Esophagus squamous epithelium (tissue), 4 donors: ENCODE measurements at regions not wholly inside any gene's neighbourhood (a gene's known extent, or its start where the extent isn't known, plus 50 kb on each side); places are given as distances from the start of the nearest gene placed in this dataset.

Experiments used
- CTCF ChIP-seq, 6 experiments: fragments of 450-650 bp in 4 of 6; fragments of 200-600 bp in 2 of 6; sonication (generic) in 2 of 6; IDR thresholded peaks; one replicate each; pipeline ENCODE4 v1.5.1; 2016 to 2019; ENCODE audit warnings: antibody characterized with exemption in 6 of 6, mild to moderate bottlenecking in 4 of 6, moderate library complexity in 4 of 6
- POLR2A ChIP-seq, 4 donors: fragments of 450-650 bp; IDR thresholded peaks; one replicate each; pipeline ENCODE4 v1.6.1; 2017; ENCODE audit warnings: antibody characterized with exemption in 4 of 4, mild to moderate bottlenecking in 4 of 4, moderate library complexity in 3 of 4

GRCh38 chr2:21289551-21289950 lies 165.8 kb downstream of the TDRD15 start:
- TF ChIP-seq POLR2A (IDR thresholded peaks at IDR 0.05) (no peak), CTCF (IDR thresholded peaks at IDR 0.05) (no peak)
